Hepatocyte (in vitro differentiated cells): ENCODE measurements at regions not wholly inside any gene's neighbourhood (a gene's known extent, or its start where the extent isn't known, plus 50 kb on each side); places are given as distances from the start of the nearest gene placed in this dataset.

Experiments
- DNase-seq: peaks from one replicate; pipeline ENCODE4 v3.0.0-alpha.2; 2016; ENCODE audit warnings: low spot score
- H2AFZ ChIP-seq: fragments of 200-600 bp; sonication (generic); 2 replicates; pipeline ENCODE4 v1.6.0; 2016; ENCODE audit warnings: antibody characterized with exemption, mild to moderate bottlenecking
- H3K27ac ChIP-seq: fragments of 200-600 bp; sonication (generic); 2 replicates; pipeline ENCODE4 v1.5.1; 2016; ENCODE audit warnings: mild to moderate bottlenecking
- H3K27me3 ChIP-seq: fragments of 200-600 bp; sonication (generic); 2 replicates; pipeline ENCODE4 v1.6.1; 2016
- H3K36me3 ChIP-seq: fragments of 200-600 bp; sonication (generic); replicated peaks from 2 replicates; pipeline ENCODE4 v1.5.1; 2016; ENCODE audit warnings: low read depth; ENCODE audit not compliant: insufficient read depth
- H3K4me1 ChIP-seq: fragments of 200-600 bp; sonication (generic); 2 replicates; pipeline ENCODE4 v1.5.1; 2016; ENCODE audit warnings: mild to moderate bottlenecking, moderate library complexity; ENCODE audit not compliant: insufficient read depth
- H3K4me2 ChIP-seq: fragments of 200-600 bp; sonication (generic); 2 replicates; pipeline ENCODE4 v1.6.0; 2016
- H3K4me3 ChIP-seq: fragments of 200-600 bp; sonication (generic); 2 replicates; pipeline ENCODE4 v1.5.1; 2016; ENCODE audit warnings: mild to moderate bottlenecking
- H3K79me2 ChIP-seq: fragments of 200-600 bp; sonication (generic); 2 replicates; pipeline ENCODE4 v1.6.0; 2017; ENCODE audit warnings: mild to moderate bottlenecking
- H3K9me2 ChIP-seq: fragments of 200-600 bp; sonication (generic); replicated peaks from 2 replicates; pipeline ENCODE4 v1.6.0; 2017; ENCODE audit warnings: mild to moderate bottlenecking; ENCODE audit not compliant: insufficient read depth
- H3K9me3 ChIP-seq: fragments of 200-600 bp; sonication (generic); 2 replicates; pipeline ENCODE4 v1.5.1; 2016; ENCODE audit warnings: low read depth, mild to moderate bottlenecking
- H4K20me1 ChIP-seq: fragments of 200-600 bp; sonication (generic); 2 replicates; pipeline ENCODE4 v1.6.0; 2016; ENCODE audit warnings: mild to moderate bottlenecking; ENCODE audit not compliant: insufficient read depth, poor library complexity, severe bottlenecking
- CTCF ChIP-seq: fragments of 200-600 bp; sonication (generic); IDR thresholded peaks from 2 replicates; pipeline ENCODE4 v1.5.1; 2016; ENCODE audit warnings: antibody characterized with exemption, mild to moderate bottlenecking; ENCODE audit not compliant: poor library complexity
- EZH2 ChIP-seq: fragments of 200-600 bp; sonication (generic); IDR thresholded peaks from 2 replicates; pipeline ENCODE4 v1.6.1; 2016; ENCODE audit warnings: antibody characterized with exemption, mild to moderate bottlenecking, borderline replicate concordance
- EZH2phosphoT487 ChIP-seq: fragments of 200-600 bp; sonication (generic); IDR thresholded peaks from one replicate; pipeline ENCODE4 v1.6.1; 2018; ENCODE audit warnings: antibody characterized with exemption, mild to moderate bottlenecking, low read depth, moderate library complexity; ENCODE audit not compliant: unreplicated experiment, severe bottlenecking
- WGBS: methylation state at CpG from one replicate; pipeline ENCODE4 v1.1.6; 2016; ENCODE audit warnings: low lambda C conversion rate; ENCODE audit errors: missing lambda C conversion rate; 5-methylcytosine and 5-hydroxymethylcytosine counted together

GRCh38 chr17:73900516-73900915 lies 256.3 kb upstream of the SDK2 start:
- peaks cover 63% of the 10 kb centered on the region for H3K27me3 ChIP-seq
- H3K4me3 ChIP-seq = no peak overlapping the region
- H2AFZ ChIP-seq = no peak overlapping the region
- no peaks in the 10 kb centered on the region for H3K9me3 ChIP-seq
- 68% methylated on average over 7 of the region's 7 CpGs for WGBS
- no peak overlapping the region for H3K27ac ChIP-seq
- H3K9me2 ChIP-seq = no peaks in the 10 kb centered on the region
- no peaks in the 10 kb centered on the region for H4K20me1 ChIP-seq
- TF ChIP-seq EZH2phosphoT487 (no peak), EZH2 (no peak), CTCF (no peak)
- H3K79me2 ChIP-seq = no peaks in the 10 kb centered on the region
- no peak overlapping the region for H3K4me2 ChIP-seq
- no peak for DNase-seq
- no peaks in the 10 kb centered on the region for H3K4me1 ChIP-seq
- no peaks in the 10 kb centered on the region for H3K36me3 ChIP-seq

- Histone ChIP-seq H3K9me2 (no peaks in the 10 kb centered on the region), H2AFZ (peak overlapping the region; percentile 79), H3K4me2 (peak overlapping the region; percentile 94), H3K79me2 (no peaks in the 10 kb centered on the region), H3K4me1 (no peaks in the 10 kb centered on the region), H3K27ac (no peak overlapping the region), H3K9me3 (no peaks in the 10 kb centered on the region), H3K4me3 (no peak overlapping the region), H3K27me3 (peaks cover 63% of the 10 kb centered on the region), H4K20me1 (no peaks in the 10 kb centered on the region), H3K36me3 (no peaks in the 10 kb centered on the region)
- no peak for DNase-seq
- WGBS = 76% methylated on average over 2 of the region's 2 CpGs
- no peak for TF ChIP-seq EZH2
- TF ChIP-seq EZH2phosphoT487 = no peak
- no peak for TF ChIP-seq CTCF
Observed at GRCh38 chr17:73901249-73901648, 257.0 kb upstream of the SDK2 start.

GRCh38 chr17:73901661-73902415 lies 257.6 kb upstream of the SDK2 start:
- peak overlapping the region; percentile 79 for H2AFZ ChIP-seq
- H4K20me1 ChIP-seq = no peaks in the 10 kb centered on the region
- H3K79me2 ChIP-seq = no peaks in the 10 kb centered on the region
- no peaks in the 10 kb centered on the region for H3K9me3 ChIP-seq
- peaks cover 61% of the 10 kb centered on the region for H3K27me3 ChIP-seq
- H3K9me2 ChIP-seq = no peaks in the 10 kb centered on the region
- no peak for TF ChIP-seq EZH2phosphoT487
- peak; percentile 68 for TF ChIP-seq EZH2
- no peak for TF ChIP-seq CTCF
- peak; percentile 50 for DNase-seq
- WGBS = 5% methylated on average over 47 of the region's 49 CpGs
- H3K36me3 ChIP-seq = no peaks in the 10 kb centered on the region
- no peak overlapping the region for H3K27ac ChIP-seq
- H3K4me2 ChIP-seq = peak overlapping the region; percentile 94
- H3K4me3 ChIP-seq = peak overlapping the region; percentile 43
- H3K4me1 ChIP-seq = no peaks in the 10 kb centered on the region
